ENCODE measurements at regions not wholly inside any gene's neighbourhood (a gene's known extent, or its start where the extent isn't known, plus 50 kb on each side); places are given as distances from the start of the nearest gene placed in this dataset.
A peak's percentile ranks its signal among the peaks of the same experiment; 100 is the strongest.

- no peak overlapping the region for H3K4me2 ChIP-seq (ENCODE audit: low read length)
- no peaks in the 10 kb centered on the region for H3K36me3 ChIP-seq (ENCODE audit: control insufficient read depth, insufficient read depth, low read length)
- H3K9me3 ChIP-seq (ENCODE audit: control insufficient read depth, low read length) = no peaks in the 10 kb centered on the region
- H3K27me3 ChIP-seq (ENCODE audit: control insufficient read depth, insufficient read depth, low read length) = no peaks in the 10 kb centered on the region
- no peak overlapping the region for H3K27ac ChIP-seq
- H2AFZ ChIP-seq = no peak overlapping the region
- H3K79me2 ChIP-seq = no peaks in the 10 kb centered on the region
- H3K4me3 ChIP-seq (ENCODE audit: low read depth, low read length) = no peak overlapping the region
- no peak overlapping the region for H3K9ac ChIP-seq
- TF ChIP-seq, protein P1, sequence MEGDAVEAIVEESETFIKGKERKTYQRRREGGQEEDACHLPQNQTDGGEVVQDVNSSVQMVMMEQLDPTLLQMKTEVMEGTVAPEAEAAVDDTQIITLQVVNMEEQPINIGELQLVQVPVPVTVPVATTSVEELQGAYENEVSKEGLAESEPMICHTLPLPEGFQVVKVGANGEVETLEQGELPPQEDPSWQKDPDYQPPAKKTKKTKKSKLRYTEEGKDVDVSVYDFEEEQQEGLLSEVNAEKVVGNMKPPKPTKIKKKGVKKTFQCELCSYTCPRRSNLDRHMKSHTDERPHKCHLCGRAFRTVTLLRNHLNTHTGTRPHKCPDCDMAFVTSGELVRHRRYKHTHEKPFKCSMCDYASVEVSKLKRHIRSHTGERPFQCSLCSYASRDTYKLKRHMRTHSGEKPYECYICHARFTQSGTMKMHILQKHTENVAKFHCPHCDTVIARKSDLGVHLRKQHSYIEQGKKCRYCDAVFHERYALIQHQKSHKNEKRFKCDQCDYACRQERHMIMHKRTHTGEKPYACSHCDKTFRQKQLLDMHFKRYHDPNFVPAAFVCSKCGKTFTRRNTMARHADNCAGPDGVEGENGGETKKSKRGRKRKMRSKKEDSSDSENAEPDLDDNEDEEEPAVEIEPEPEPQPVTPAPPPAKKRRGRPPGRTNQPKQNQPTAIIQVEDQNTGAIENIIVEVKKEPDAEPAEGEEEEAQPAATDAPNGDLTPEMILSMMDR (IDR thresholded peaks at IDR 0.05) = no peak
- peaks cover 7% of the 10 kb centered on the region for H3K4me1 ChIP-seq
Measured at GRCh38 chr2:175398848-175399247, 217.3 kb upstream of the ATP5MC3 start.

DNA sequence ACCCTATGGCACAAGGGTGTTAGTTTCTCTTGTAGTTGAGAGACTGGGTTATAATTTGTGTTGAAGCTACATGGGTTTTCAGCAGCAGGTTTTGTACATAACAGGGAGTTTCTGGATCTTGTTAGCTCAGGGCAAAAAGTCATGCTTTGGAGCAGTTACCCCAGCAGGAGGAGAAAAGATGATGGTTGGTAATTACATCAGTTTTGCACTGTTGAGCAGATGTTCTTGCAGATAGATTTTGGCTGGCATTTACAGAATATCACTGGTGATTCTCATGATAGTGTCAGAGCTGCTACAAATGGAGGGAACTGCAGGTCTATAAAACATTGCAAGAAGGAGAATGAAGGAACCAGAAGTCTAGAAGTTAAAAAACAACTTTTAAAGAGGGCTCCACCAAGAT lies 215.2 kb upstream of the ATP5MC3 start:
- Histone ChIP-seq H3K9me3 (ENCODE audit: control insufficient read depth, low read length) (no peaks in the 10 kb centered on the region), H3K27ac (no peak overlapping the region), H3K4me3 (ENCODE audit: low read depth, low read length) (no peak overlapping the region), H3K9ac (no peak overlapping the region), H2AFZ (no peak overlapping the region), H3K36me3 (ENCODE audit: control insufficient read depth, insufficient read depth, low read length) (no peaks in the 10 kb centered on the region), H3K27me3 (ENCODE audit: control insufficient read depth, insufficient read depth, low read length) (no peaks in the 10 kb centered on the region), H3K4me2 (ENCODE audit: low read length) (no peak overlapping the region), H3K4me1 (no peaks in the 10 kb centered on the region), H3K79me2 (no peaks in the 10 kb centered on the region)
- TF ChIP-seq, protein P1 (IDR thresholded peaks at IDR 0.05) = no peak

DNA sequence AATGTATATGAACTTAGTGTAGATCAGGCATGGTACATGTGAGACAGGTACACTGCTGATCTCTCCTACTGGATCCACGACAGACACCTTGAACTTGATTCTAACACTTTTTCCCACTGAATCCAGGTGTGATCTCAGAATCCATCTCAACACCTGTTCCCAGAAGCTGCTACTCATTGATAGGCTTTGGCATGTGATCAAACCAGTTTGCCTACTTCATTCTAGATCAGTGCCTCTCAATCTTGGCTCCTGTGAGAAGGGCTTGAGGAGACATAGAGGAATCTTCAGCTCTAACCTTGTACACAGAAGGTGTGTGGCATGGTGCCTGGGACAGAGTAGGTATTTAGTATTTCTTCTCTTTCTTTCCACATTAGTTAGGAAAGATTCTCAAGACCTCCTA lies 212.3 kb upstream of the ATP5MC3 start:
- Histone ChIP-seq H3K4me2 (ENCODE audit: low read length) (no peak overlapping the region), H3K36me3 (ENCODE audit: control insufficient read depth, insufficient read depth, low read length) (no peaks in the 10 kb centered on the region)
- TF ChIP-seq, protein P1 (IDR thresholded peaks at IDR 0.05) = no peak

DNA sequence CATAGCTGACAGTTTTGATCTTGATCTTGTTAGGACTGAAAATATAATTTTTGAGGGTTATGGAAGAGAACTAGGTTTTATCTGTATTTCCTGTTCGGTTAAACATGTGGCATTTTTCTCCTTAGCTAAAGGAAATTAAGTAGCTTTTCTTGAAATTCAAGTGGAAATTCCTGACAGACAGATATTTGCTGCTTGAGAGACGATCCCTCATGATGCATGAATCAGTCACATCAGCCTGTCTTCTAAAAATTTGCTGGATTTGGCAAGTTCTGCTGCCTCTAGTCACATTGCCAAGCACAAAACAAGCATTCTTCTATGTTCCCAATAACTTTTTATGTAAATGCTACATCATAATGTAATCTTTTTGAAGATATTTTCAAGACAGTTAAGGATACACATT lies 201.8 kb upstream of the ATP5MC3 start:
- H3K9me3 ChIP-seq (ENCODE audit: control insufficient read depth, low read length) = no peaks in the 10 kb centered on the region
- H3K36me3 ChIP-seq (ENCODE audit: control insufficient read depth, insufficient read depth, low read length) = no peaks in the 10 kb centered on the region
- TF ChIP-seq, protein P1 (IDR thresholded peaks at IDR 0.05) = no peak
- no peak overlapping the region for H3K4me3 ChIP-seq (ENCODE audit: low read depth, low read length)
- H3K9ac ChIP-seq = no peak overlapping the region
- H3K4me2 ChIP-seq (ENCODE audit: low read length) = peak overlapping the region; percentile 3
- H3K27ac ChIP-seq = no peak overlapping the region
- H3K27me3 ChIP-seq (ENCODE audit: control insufficient read depth, insufficient read depth, low read length) = no peaks in the 10 kb centered on the region
- H3K79me2 ChIP-seq = no peaks in the 10 kb centered on the region
- H2AFZ ChIP-seq = no peak overlapping the region
- no peaks in the 10 kb centered on the region for H3K4me1 ChIP-seq

More for the DNA sequence above, 212.3 kb upstream of the ATP5MC3 start:
- Histone ChIP-seq H3K4me1 (no peaks in the 10 kb centered on the region), H3K9ac (no peak overlapping the region), H3K4me3 (ENCODE audit: low read depth, low read length) (no peak overlapping the region), H2AFZ (no peak overlapping the region), H3K9me3 (ENCODE audit: control insufficient read depth, low read length) (no peaks in the 10 kb centered on the region), H3K79me2 (no peaks in the 10 kb centered on the region), H3K27me3 (ENCODE audit: control insufficient read depth, insufficient read depth, low read length) (no peaks in the 10 kb centered on the region), H3K27ac (no peak overlapping the region)

GRCh38 chr2:175373729-175374128 lies 192.2 kb upstream of the ATP5MC3 start:
- Histone ChIP-seq H3K9ac (no peak overlapping the region), H3K27ac (no peak overlapping the region), H2AFZ (peak overlapping the region; percentile 54), H3K79me2 (no peaks in the 10 kb centered on the region), H3K36me3 (ENCODE audit: control insufficient read depth, insufficient read depth, low read length) (no peaks in the 10 kb centered on the region), H3K4me3 (ENCODE audit: low read depth, low read length) (no peak overlapping the region), H3K4me1 (peaks cover 5% of the 10 kb centered on the region), H3K27me3 (ENCODE audit: control insufficient read depth, insufficient read depth, low read length) (no peaks in the 10 kb centered on the region), H3K9me3 (ENCODE audit: control insufficient read depth, low read length) (no peaks in the 10 kb centered on the region), H3K4me2 (ENCODE audit: low read length) (no peak overlapping the region)
- TF ChIP-seq, protein P1 (IDR thresholded peaks at IDR 0.05) = no peak

Measured in parathyroid adenoma (tissue), 2 donors.